GM12892 (cell line): ENCODE measurements at regions not wholly inside any gene's neighbourhood (a gene's known extent, or its start where the extent isn't known, plus 50 kb on each side); places are given as distances from the start of the nearest gene placed in this dataset.

Source experiments
- POLR2A ChIP-seq: IDR thresholded peaks from 2 replicates; pipeline ENCODE4 v1.6.1; 2011; ENCODE audit warnings: low read depth, low read length, control low read depth
- POLR2AphosphoS5 ChIP-seq: IDR thresholded peaks from 2 replicates; pipeline ENCODE4 v1.6.1; 2011; ENCODE audit warnings: low read depth, low read length, control low read depth
- TAF1 ChIP-seq: IDR thresholded peaks from 2 replicates; pipeline ENCODE4 v1.6.1; 2011; ENCODE audit warnings: low read depth, mild to moderate bottlenecking, control low read depth, low read length, borderline replicate concordance

DNA sequence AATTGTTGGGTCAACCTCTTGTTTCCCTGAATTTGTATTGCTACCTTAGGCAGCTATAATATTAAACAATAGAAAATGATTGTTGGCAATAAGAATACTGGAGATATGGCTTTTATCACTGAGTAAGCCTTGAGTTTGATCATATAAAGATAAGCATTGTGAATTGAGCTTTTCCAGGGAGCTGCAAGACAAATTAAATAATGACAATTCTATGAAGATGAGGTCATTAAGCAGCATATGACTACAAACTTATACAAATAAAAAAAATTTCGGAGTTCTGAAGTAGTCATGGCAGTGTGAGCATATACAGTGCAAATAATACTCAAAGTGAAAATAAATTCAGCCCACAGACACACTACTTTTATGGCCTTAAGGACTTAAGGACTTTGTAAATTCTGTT, 161.1 kb upstream of the ANO5 start:
- TF ChIP-seq POLR2A (no peak), POLR2AphosphoS5 (no peak), TAF1 (no peak)
